Activated naive CD4-positive, alpha-beta T cell treated with anti-CD3 and anti-CD28 coated beads, Interleukin-2, amount 50 U/mL, for 24 hours (primary cell): ENCODE measurements at regions not wholly inside any gene's neighbourhood (a gene's known extent, or its start where the extent isn't known, plus 50 kb on each side); places are given as distances from the start of the nearest gene placed in this dataset.

ENCODE experiments used
- H3K27ac Mint-ChIP-seq: one replicate; pipeline ENCODE4 v1.8.0; 2021; ENCODE audit warnings: mild to moderate bottlenecking, mixed read lengths
- H3K27me3 Mint-ChIP-seq: one replicate; pipeline ENCODE4 v1.8.0; 2021; ENCODE audit warnings: mixed read lengths
- H3K36me3 Mint-ChIP-seq: one replicate; pipeline ENCODE4 v1.8.0; 2021; ENCODE audit warnings: mixed read lengths
- H3K4me1 Mint-ChIP-seq: one replicate; pipeline ENCODE4 v1.8.0; 2021; ENCODE audit warnings: mixed read lengths
- H3K4me3 Mint-ChIP-seq: one replicate; pipeline ENCODE4 v1.8.0; 2021; ENCODE audit warnings: mild to moderate bottlenecking, mixed read lengths
- H3K9me3 Mint-ChIP-seq: one replicate; pipeline ENCODE4 v1.8.0; 2021; ENCODE audit warnings: mixed read lengths

DNA sequence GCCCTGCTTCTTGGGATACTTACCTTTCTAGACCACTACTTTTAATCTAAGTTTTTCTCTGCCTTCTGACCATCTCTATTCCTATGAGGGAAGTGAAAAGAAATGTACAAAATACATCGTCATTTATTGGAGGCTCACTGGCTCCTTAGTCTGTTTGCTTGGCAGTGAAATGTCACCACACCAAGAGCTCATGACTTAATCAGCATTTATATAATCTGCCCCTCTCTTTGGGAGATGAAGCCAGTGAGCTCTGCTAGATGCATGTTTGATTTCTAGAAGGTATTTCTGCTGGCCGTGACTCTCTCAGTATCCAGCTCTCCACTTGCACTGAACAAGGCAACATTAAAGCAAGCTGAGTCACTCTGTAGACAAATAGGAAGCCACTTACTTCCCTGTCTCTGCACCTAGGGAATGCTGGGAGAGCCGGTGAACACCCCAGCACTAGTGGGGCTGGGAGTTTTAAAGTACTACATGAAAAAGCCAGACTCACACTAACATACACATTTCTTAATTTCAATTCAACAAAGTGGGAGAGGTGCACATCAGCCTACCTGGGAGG, 79.1 kb downstream of the MID1IP1 start:
- Mint-ChIP-seq H3K27me3 (no peaks in the 10 kb centered on the region), H3K36me3 (no peaks in the 10 kb centered on the region), H3K9me3 (no peaks in the 10 kb centered on the region), H3K4me1 (peaks cover 26% of the 10 kb centered on the region), H3K27ac (no peak overlapping the region), H3K4me3 (no peak overlapping the region)

DNA sequence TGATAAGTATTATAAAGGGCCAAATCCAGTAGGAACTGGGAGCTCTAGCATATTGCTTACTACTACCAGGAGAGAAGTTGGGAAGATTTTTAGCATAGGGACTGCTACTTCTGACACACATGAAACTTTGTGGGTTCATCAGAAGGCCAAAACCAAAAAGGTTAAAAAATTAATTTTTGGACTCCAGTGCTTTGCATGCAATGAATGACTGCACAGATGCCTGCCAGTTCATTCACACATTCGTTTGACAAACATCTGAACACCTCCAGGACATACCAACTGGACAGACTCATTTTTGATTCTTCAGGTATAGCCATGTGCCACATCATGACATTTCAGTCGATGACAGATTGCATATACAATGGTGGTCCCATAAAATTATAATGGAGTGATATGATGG, 79.8 kb downstream of the MID1IP1 start:
- no peaks in the 10 kb centered on the region for H3K36me3 Mint-ChIP-seq
- H3K27me3 Mint-ChIP-seq = no peaks in the 10 kb centered on the region
- H3K9me3 Mint-ChIP-seq = no peaks in the 10 kb centered on the region
- no peak overlapping the region for H3K27ac Mint-ChIP-seq
- no peak overlapping the region for H3K4me3 Mint-ChIP-seq
- H3K4me1 Mint-ChIP-seq = peaks cover 26% of the 10 kb centered on the region

DNA sequence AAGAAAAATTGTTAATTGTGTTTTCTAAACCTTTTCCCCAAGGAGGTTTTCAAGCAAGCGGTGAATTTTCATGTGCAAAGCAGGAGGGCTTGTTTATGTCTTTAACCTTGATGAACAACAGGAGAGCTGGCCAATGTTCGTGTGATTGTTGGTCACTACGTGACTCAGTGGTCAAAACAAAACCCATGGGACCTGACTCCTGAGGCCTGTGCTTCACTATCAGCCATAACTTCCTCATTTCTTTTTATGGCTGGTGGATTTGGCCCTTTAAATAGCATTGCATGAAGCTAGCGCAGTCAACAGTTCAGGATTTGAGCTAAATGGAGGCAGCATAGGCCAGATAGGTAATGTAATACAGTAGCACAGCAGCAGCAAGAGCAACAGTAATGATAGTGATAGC, 80.5 kb downstream of the MID1IP1 start:
- Mint-ChIP-seq H3K36me3 (no peaks in the 10 kb centered on the region), H3K27me3 (no peaks in the 10 kb centered on the region), H3K4me1 (peaks cover 26% of the 10 kb centered on the region), H3K9me3 (no peaks in the 10 kb centered on the region), H3K27ac (no peak overlapping the region), H3K4me3 (no peak overlapping the region)

DNA sequence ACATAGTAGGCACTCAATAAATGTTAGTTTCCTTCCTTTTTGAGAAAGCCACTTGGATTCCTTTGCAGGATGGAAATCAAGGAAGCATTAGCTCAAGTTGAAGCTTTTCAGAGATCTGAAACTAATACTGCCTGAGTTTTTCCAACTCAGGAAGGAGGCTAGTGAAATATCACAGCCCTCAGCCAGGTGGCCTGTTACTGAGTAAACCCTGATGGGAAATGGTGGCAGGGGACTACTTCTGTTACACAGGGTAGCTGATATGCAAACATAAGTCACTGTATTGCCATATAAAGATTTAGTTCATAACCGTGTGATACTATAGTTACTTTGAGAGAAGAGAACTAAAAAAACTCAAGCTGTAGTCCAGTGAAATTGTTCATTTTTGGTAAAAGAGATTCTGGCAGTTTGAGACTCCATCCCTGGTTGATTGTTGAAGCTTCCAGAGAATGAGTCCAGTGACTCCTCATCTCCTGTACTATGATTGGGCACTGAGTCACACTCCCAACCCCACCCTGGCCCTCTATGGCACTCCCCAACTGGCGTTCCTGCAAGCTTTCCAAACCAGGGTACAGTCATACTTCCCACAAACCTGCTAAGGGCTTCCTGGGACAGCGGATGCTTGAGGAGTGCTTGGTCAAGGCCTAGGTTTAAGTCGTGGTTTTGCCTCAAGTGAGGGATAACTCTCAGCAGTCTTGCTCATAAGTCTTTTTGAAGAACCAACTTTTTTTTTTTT, 81.8 kb downstream of the MID1IP1 start:
- Mint-ChIP-seq H3K4me1 (peaks cover 26% of the 10 kb centered on the region), H3K4me3 (no peak overlapping the region), H3K9me3 (no peaks in the 10 kb centered on the region), H3K36me3 (no peaks in the 10 kb centered on the region), H3K27ac (no peak overlapping the region), H3K27me3 (no peaks in the 10 kb centered on the region)

DNA sequence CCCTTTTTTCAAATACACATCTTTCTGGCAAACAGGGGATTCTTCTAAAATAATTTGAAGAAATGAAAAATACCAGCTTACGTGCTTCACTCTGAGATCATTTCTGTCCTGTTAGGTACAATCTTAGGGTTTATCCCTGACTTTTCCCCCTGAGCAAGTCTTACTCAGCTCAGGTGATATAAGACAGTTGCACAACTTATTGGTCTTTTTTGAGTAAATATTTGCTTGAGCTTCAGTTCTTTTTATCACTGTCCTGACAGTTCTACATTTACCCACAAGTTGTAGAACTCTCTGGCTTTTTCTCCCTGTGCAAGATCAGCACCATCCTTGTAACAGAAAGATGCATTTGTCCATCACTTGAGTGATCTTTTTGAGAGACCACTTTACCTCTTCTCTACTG, 84.9 kb downstream of the MID1IP1 start:
- no peak overlapping the region for H3K27ac Mint-ChIP-seq
- H3K4me3 Mint-ChIP-seq = no peak overlapping the region
- peaks cover 3% of the 10 kb centered on the region for H3K4me1 Mint-ChIP-seq
- H3K36me3 Mint-ChIP-seq = no peaks in the 10 kb centered on the region
- H3K27me3 Mint-ChIP-seq = no peaks in the 10 kb centered on the region
- no peaks in the 10 kb centered on the region for H3K9me3 Mint-ChIP-seq

DNA sequence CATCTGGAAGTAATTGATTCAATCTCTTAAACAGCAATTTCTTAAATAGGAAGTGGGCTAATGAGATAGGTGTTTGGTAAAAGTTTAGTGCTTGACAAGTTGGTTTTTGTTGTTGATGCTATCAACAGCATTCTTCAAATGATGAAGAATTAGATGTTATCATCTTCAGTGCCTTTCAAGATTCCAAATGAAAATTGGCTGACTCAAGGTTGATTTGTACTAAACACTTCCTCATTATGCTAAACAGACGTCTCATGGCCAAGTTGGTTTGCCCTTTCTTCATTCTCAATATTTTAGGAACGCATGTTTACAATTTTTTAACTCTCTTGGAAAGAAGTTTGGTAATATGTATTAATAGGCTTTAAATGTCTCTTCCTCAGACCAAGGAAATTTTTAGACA, 86.0 kb downstream of the MID1IP1 start:
- Mint-ChIP-seq H3K36me3 (no peaks in the 10 kb centered on the region), H3K9me3 (no peaks in the 10 kb centered on the region), H3K4me1 (peaks cover 11% of the 10 kb centered on the region), H3K27ac (no peak overlapping the region), H3K27me3 (no peaks in the 10 kb centered on the region), H3K4me3 (no peak overlapping the region)

DNA sequence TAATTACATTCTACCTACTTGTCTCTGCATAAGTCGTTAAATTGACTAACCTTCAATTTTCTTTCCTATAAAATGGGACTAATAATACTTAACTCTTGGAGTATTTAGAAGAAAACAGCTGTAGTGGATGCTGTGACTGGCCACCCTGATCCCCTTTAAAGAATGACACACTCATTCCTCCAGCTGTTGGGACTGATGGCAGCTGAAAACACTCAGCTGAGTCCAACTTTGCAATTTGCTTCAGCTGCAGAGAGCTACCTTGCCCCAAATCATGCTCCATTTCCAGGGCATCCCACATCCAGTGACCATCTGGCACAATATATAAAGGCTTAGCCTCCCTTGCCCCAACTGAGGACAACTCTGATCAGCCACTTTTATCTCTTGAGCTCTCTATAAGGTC, 89.1 kb downstream of the MID1IP1 start:
- no peaks in the 10 kb centered on the region for H3K9me3 Mint-ChIP-seq
- H3K27me3 Mint-ChIP-seq = no peaks in the 10 kb centered on the region
- H3K4me1 Mint-ChIP-seq = peaks cover 10% of the 10 kb centered on the region
- H3K36me3 Mint-ChIP-seq = no peaks in the 10 kb centered on the region
- H3K27ac Mint-ChIP-seq = no peak overlapping the region
- H3K4me3 Mint-ChIP-seq = no peak overlapping the region

DNA sequence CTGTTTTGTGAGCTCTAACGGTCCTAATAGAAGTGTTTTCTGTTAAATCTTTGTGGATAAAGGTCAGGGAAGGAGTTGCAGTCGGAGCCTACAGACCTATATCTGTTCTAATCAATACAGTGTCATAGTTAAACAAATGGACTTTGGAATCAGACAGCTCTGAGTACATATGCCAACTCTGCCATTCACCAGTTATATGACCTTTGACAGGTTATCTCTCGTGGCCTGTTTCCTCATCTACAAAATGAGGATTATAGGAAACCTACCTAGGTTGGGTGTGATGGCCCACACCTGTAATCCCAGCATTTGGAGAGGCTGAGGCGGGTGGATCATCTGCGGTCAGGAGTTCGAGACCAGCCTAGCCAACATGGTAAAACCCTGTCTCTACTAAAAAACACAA, 89.7 kb downstream of the MID1IP1 start:
- H3K36me3 Mint-ChIP-seq = no peaks in the 10 kb centered on the region
- no peaks in the 10 kb centered on the region for H3K27me3 Mint-ChIP-seq
- no peak overlapping the region for H3K4me3 Mint-ChIP-seq
- H3K27ac Mint-ChIP-seq = no peak overlapping the region
- peaks cover 10% of the 10 kb centered on the region for H3K4me1 Mint-ChIP-seq
- H3K9me3 Mint-ChIP-seq = no peaks in the 10 kb centered on the region

DNA sequence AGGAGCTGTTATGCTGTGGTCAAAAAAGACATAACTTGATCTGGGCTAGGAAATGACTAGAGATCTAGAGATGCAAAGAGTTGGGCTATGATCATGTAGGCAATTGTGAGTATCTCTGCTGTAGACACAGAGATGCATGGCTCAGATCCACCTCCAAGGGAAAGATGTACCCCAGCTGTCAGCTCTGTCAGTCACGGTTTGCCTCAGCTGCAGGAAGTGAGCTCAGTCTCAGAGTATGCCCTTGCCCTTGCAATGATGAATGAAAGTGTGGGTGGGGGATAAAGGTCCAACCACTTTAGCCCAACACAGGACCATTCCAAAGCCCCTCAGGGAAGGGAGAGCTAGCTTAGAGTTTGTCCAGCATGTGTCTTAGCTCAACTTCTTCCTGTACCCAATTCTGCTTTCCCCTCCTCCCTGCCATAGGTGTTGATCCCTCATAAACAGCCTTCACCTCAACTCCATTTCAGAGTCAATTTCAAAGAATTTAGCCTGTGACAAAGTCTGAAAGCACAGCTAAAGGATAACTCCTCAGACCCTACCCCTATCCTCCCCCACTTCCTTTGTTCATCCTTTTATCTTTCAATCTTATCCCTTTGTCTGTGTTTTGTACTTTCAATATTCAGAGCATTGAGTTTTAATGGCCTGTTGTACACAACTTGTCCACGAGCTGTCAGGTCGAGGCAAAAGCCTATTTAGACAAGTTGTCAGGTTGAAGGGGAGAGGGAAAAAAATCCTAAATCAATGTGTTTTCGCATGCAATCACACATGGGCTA, 90.6 kb downstream of the MID1IP1 start:
- Mint-ChIP-seq H3K27ac (no peak overlapping the region), H3K4me1 (peaks cover 10% of the 10 kb centered on the region), H3K27me3 (no peaks in the 10 kb centered on the region), H3K36me3 (no peaks in the 10 kb centered on the region), H3K4me3 (no peak overlapping the region), H3K9me3 (no peaks in the 10 kb centered on the region)

DNA sequence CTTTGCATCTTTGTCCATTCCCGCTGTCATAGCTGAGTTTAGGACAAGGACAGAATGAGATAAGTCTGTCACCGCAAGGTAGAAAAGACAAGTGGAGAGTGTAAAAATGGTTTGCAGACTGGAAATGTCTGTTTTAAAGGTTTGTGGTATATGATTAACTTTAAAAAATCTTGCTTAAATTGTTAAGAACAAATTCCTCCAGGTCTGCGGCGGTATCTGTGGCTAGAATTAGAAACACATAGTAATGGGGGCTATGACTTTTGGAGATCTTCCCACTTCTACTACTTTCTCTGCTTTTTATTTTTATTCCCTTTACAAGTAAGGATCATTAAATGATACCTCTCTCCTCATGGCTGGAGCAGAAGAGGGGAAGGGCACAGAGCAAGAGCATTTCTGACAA, 92.2 kb downstream of the MID1IP1 start:
- H3K9me3 Mint-ChIP-seq = no peaks in the 10 kb centered on the region
- H3K4me3 Mint-ChIP-seq = no peak overlapping the region
- H3K27me3 Mint-ChIP-seq = no peaks in the 10 kb centered on the region
- no peak overlapping the region for H3K27ac Mint-ChIP-seq
- H3K4me1 Mint-ChIP-seq = peaks cover 10% of the 10 kb centered on the region
- no peaks in the 10 kb centered on the region for H3K36me3 Mint-ChIP-seq

DNA sequence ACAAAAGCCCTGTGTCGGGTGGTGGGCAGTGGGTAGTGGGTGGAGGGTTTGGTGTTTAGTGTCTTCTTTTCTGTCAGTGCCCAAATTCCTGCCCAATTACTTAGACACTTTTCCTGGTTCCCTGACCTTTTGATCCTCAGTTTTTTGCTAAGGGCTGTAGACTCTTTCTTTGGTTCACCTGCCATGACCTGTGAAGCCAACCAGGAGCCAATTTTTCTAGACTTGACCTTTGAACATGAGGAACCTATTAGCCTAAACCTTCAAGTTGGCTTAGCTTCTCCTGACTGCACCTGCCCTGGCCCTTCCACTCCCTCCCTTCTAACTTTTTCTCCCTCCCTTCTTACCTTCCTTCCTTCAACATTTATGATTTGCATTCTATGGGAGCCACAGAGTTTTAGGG, 94.5 kb downstream of the MID1IP1 start:
- H3K4me1 Mint-ChIP-seq = peaks cover 10% of the 10 kb centered on the region
- H3K4me3 Mint-ChIP-seq = no peak overlapping the region
- H3K27ac Mint-ChIP-seq = no peak overlapping the region
- H3K9me3 Mint-ChIP-seq = no peaks in the 10 kb centered on the region
- H3K27me3 Mint-ChIP-seq = no peaks in the 10 kb centered on the region
- H3K36me3 Mint-ChIP-seq = no peaks in the 10 kb centered on the region

DNA sequence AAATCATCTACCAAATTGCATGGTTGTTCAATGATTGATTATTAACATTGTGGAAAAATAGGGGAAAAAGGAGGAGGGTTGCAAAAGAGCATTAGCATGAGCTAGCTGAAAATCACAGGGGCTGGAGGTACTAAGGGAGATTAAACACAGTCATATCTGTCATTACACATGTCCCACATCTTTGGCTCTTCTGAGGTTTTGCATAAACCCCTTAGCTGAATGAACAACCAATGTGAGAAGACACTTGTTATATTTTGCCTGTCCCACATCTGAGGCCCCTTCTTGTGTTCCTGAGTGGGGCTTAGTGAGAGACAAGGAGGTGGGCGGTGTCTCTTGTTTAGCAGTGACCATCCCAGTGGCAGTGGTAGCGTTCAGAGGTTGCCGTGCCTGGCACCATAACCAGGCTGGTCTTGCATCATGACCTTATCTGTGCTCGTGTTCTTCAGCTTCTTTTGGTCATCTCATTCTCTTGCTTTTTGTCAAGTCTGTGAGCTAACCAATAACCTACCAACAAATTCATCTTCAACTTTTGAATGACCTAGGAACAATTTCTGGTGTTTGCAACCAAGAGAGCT, 95.6 kb downstream of the MID1IP1 start:
- Mint-ChIP-seq H3K36me3 (no peaks in the 10 kb centered on the region), H3K27ac (no peak overlapping the region), H3K4me3 (no peak overlapping the region), H3K9me3 (no peaks in the 10 kb centered on the region), H3K4me1 (peaks cover 6% of the 10 kb centered on the region), H3K27me3 (no peaks in the 10 kb centered on the region)

DNA sequence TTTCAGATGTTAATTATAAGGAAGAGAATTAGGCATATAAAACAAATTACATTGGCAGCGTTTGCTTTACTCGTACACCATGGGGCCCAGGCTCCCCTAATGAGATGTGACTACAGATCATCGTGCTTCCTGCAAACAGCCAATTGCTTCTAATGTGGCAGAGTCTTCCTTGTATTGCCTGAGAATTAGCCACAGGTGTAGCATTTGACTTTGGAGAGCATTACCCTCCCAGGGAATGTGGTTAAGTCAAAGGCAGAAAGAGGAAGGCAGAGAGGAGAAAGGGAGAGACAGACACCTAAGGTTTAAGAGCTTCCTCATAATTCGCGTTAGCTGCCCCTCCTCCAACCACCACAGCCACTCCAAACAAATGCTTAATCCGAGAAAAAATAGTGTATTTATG, 97.0 kb downstream of the MID1IP1 start:
- Mint-ChIP-seq H3K27ac (no peak overlapping the region), H3K9me3 (no peaks in the 10 kb centered on the region), H3K4me1 (no peaks in the 10 kb centered on the region), H3K27me3 (no peaks in the 10 kb centered on the region), H3K36me3 (no peaks in the 10 kb centered on the region), H3K4me3 (no peak overlapping the region)

DNA sequence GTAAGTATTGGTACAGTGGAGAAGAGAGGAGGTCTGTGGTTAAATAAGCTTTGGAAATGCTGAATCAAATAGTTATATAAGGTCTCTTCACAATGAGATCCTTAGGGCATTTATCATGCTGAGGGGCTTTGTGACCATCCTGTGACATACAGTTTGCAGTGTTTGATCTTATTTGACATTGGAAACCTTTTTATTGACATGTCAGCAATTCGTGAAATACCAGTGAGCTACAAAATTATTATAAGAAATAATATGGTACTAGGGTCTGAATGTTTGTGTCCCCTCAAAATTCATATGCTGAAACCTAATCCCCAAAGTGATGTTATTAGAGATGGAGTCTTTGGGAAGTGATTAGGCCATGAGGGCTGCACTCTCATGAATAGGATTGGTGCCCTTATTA, 98.4 kb downstream of the MID1IP1 start:
- Mint-ChIP-seq H3K27me3 (no peaks in the 10 kb centered on the region), H3K36me3 (no peaks in the 10 kb centered on the region), H3K9me3 (no peaks in the 10 kb centered on the region), H3K4me1 (peaks cover 4% of the 10 kb centered on the region), H3K4me3 (no peak overlapping the region), H3K27ac (no peak overlapping the region)

DNA sequence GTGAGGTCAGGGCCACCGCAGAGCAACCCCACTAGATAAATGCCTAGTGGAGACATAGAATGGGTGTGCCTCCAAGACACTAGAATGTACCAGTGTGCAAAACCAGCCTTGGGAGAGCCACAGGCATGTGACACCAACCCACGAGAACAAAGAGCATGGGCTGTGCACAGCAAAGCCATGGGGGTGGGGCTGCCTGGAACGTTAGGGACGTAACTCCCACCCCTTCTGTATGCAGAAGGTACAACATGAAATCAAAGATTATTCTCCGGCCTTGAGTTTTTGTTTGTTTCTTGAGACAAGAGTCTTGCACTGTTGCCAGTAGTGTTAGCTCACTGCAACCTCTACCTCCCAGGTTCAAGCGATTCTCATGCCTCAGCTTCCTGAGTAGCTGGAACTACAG, 99.5 kb downstream of the MID1IP1 start:
- no peaks in the 10 kb centered on the region for H3K9me3 Mint-ChIP-seq
- no peak overlapping the region for H3K27ac Mint-ChIP-seq
- no peak overlapping the region for H3K4me3 Mint-ChIP-seq
- H3K4me1 Mint-ChIP-seq = peaks cover 4% of the 10 kb centered on the region
- H3K36me3 Mint-ChIP-seq = no peaks in the 10 kb centered on the region
- no peaks in the 10 kb centered on the region for H3K27me3 Mint-ChIP-seq

DNA sequence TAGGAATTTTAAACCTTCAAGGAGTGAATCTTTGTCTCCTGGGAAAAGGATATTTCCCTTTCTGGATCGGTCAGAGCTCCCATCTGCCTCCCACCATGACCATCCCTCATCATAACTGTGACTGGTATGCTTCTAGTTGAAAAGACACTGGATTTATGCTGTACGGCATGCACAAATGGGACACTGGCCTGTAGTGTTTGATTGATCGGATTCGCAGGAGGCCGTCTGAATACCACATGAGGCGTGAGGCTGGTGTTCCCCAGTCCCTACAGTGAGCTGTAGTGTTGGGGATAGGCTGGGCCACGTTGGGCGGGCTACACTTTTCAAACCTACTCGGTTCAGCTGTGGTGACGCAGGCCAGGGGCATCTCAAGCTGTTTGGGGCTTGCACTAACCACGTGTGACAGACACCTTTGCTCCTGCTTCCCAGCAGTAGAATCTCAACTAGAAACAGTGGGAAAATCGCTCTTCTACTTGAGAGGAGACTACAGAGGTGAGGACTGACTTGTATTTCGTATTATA, 101.8 kb downstream of the MID1IP1 start:
- no peaks in the 10 kb centered on the region for H3K27me3 Mint-ChIP-seq
- no peaks in the 10 kb centered on the region for H3K36me3 Mint-ChIP-seq
- no peak overlapping the region for H3K27ac Mint-ChIP-seq

More for the DNA sequence above, 101.8 kb downstream of the MID1IP1 start:
- Mint-ChIP-seq H3K4me3 (no peak overlapping the region), H3K4me1 (peaks cover 4% of the 10 kb centered on the region), H3K9me3 (no peaks in the 10 kb centered on the region)
